Liver (tissue), 7 donors: ENCODE measurements at regions not wholly inside any gene's neighbourhood (a gene's known extent, or its start where the extent isn't known, plus 50 kb on each side); places are given as distances from the start of the nearest gene placed in this dataset.
A peak's percentile ranks its signal among the peaks of the same experiment; 100 is the strongest.

ENCODE experiments used
- DNase-seq: peaks from one replicate; pipeline ENCODE4 v3.0.0-alpha.2; 2017; ENCODE audit warnings: low spot score
- H3K27ac ChIP-seq, 2 donors: one replicate each; pipeline ENCODE4 v1.7.0; 2013; ENCODE audit warnings: inconsistent platforms in 2 of 2, low read length in 2 of 2, control low read depth in 1 of 2, low read depth in 1 of 2, mild to moderate bottlenecking in 1 of 2
- H3K27me3 ChIP-seq, 4 donors: one replicate each; pipeline versions ENCODE4 v1.6.1 to v1.7.0; 2013; ENCODE audit warnings: low read length in 3 of 4, inconsistent platforms in 1 of 4, mild to moderate bottlenecking in 1 of 4, moderate library complexity in 1 of 4; ENCODE audit not compliant: control insufficient read depth in 4 of 4, insufficient read depth in 4 of 4
- H3K36me3 ChIP-seq, 4 donors: one replicate each; pipeline versions ENCODE4 v1.6.1 to v1.7.0; 2013; ENCODE audit warnings: low read length in 3 of 4, mild to moderate bottlenecking in 3 of 4, low read depth in 1 of 4, moderate library complexity in 1 of 4; ENCODE audit not compliant: control insufficient read depth in 4 of 4, insufficient read depth in 3 of 4
- H3K4me1 ChIP-seq, 4 donors: one replicate each; pipeline versions ENCODE4 v1.6.1 to v1.7.0; 2013; ENCODE audit warnings: low read length in 3 of 4, mild to moderate bottlenecking in 3 of 4, moderate library complexity in 1 of 4; ENCODE audit not compliant: control insufficient read depth in 4 of 4, insufficient read depth in 4 of 4
- H3K4me3 ChIP-seq, 3 donors: one replicate each; pipeline versions ENCODE4 v1.6.1 to v1.7.0; 2013; ENCODE audit warnings: low read length in 3 of 3, control low read depth in 1 of 3, low read depth in 1 of 3, mild to moderate bottlenecking in 1 of 3
- H3K9ac ChIP-seq, 2 donors: one replicate each; pipeline ENCODE4 v1.7.0; 2013; ENCODE audit warnings: low read length in 2 of 2, mild to moderate bottlenecking in 2 of 2, moderate library complexity in 2 of 2, control low read depth in 1 of 2, low read depth in 1 of 2
- H3K9me3 ChIP-seq, 4 donors: one replicate each; pipeline versions ENCODE4 v1.6.1 to v1.7.0; 2013; ENCODE audit warnings: low read length in 3 of 4; ENCODE audit not compliant: control insufficient read depth in 4 of 4
- EGR1 ChIP-seq, 2 donors: IDR thresholded peaks; 2 replicates each; pipeline ENCODE4 v1.6.1; 2016 to 2018; ENCODE audit warnings: antibody characterized with exemption in 2 of 2, low read depth in 2 of 2
- FOXA1 ChIP-seq: IDR thresholded peaks from 2 replicates; pipeline ENCODE4 v1.6.1; 2016; ENCODE audit warnings: antibody characterized with exemption
- GABPA ChIP-seq, 2 donors: IDR thresholded peaks in 1 of 2; conservative IDR thresholded peaks in 1 of 2; 2 replicates each; pipeline ENCODE4 v1.6.1; 2016; ENCODE audit warnings: antibody characterized with exemption in 2 of 2, mild to moderate bottlenecking in 1 of 2, moderate library complexity in 1 of 2
- HNF4A ChIP-seq, 2 donors: conservative IDR thresholded peaks; 2 replicates each; pipeline ENCODE4 v1.6.1; 2016; ENCODE audit warnings: antibody characterized with exemption in 2 of 2, mild to moderate bottlenecking in 2 of 2
- HNF4G ChIP-seq: IDR thresholded peaks from 2 replicates; pipeline ENCODE4 v1.6.1; 2016; ENCODE audit warnings: antibody characterized with exemption
- NR2F2 ChIP-seq: IDR thresholded peaks from 2 replicates; pipeline ENCODE4 v1.6.1; 2016; ENCODE audit warnings: antibody characterized with exemption
- RAD21 ChIP-seq, 2 donors: IDR thresholded peaks; 2 replicates each; pipeline ENCODE4 v1.6.1; 2016; ENCODE audit warnings: antibody characterized with exemption in 2 of 2, mild to moderate bottlenecking in 2 of 2
- SP1 ChIP-seq: IDR thresholded peaks from 2 replicates; pipeline ENCODE4 v1.6.1; 2018; ENCODE audit warnings: antibody characterized with exemption, mild to moderate bottlenecking
- TAF1 ChIP-seq: conservative IDR thresholded peaks from 2 replicates; pipeline ENCODE4 v1.6.1; 2016; ENCODE audit warnings: antibody characterized with exemption, mild to moderate bottlenecking
- YY1 ChIP-seq: IDR thresholded peaks from 2 replicates; pipeline ENCODE4 v1.6.1; 2016; ENCODE audit warnings: antibody characterized with exemption, mild to moderate bottlenecking
- ZBTB33 ChIP-seq: IDR thresholded peaks from 2 replicates; pipeline ENCODE4 v1.6.1; 2016; ENCODE audit warnings: antibody characterized with exemption
- WGBS: extraction: QIAGEN DNeasy Blood & Tissue Kit; methylation state at CpG from one replicate; pipeline ENCODE4 v1.1.7; 2013; 5-methylcytosine and 5-hydroxymethylcytosine counted together
- TF ChIP-seq, protein P1 (sequence below): IDR thresholded peaks from 2 replicates; pipeline ENCODE4 v1.6.1; 2016; ENCODE audit warnings: antibody characterized with exemption, mild to moderate bottlenecking
- TF ChIP-seq, protein P2 (sequence below): IDR thresholded peaks from 2 replicates; pipeline ENCODE4 v1.6.1; 2016; ENCODE audit warnings: antibody characterized with exemption
- TF ChIP-seq, protein P3 (sequence below): IDR thresholded peaks from 2 replicates; pipeline ENCODE4 v1.6.1; 2016; ENCODE audit warnings: antibody characterized with exemption
- donor health status: healthy.
- donor health status: healthy.
- donor health status: healthy.
- donor health status: healthy.

DNA sequence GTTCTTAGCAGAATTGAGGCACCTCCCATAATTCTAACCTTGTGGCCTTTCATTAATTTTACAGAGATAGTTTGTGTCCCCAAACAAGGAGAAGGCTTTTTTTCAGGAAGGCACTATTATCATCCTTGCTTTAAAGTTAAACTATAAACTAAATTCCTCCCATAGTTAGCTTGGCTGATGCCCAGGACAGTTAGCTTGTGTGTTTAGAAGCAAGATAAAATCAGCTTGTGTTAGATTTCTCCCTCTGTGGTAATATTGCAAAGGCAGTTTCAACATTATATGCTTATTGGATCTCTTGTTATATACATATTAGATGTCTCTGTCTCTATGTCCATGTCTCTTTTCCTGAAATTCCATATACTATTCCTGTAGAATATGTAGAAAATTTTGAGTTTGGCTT lies 342.7 kb downstream of the TBC1D4 start:
- TF ChIP-seq RAD21 (IDR thresholded peaks at IDR 0.05) (no peak), TAF1 (no peak), EGR1 (IDR thresholded peaks at IDR 0.05; ENCODE audit: low read depth in 2 of 2) (no peak), FOXA1 (no peak)
- TF ChIP-seq, protein P1, sequence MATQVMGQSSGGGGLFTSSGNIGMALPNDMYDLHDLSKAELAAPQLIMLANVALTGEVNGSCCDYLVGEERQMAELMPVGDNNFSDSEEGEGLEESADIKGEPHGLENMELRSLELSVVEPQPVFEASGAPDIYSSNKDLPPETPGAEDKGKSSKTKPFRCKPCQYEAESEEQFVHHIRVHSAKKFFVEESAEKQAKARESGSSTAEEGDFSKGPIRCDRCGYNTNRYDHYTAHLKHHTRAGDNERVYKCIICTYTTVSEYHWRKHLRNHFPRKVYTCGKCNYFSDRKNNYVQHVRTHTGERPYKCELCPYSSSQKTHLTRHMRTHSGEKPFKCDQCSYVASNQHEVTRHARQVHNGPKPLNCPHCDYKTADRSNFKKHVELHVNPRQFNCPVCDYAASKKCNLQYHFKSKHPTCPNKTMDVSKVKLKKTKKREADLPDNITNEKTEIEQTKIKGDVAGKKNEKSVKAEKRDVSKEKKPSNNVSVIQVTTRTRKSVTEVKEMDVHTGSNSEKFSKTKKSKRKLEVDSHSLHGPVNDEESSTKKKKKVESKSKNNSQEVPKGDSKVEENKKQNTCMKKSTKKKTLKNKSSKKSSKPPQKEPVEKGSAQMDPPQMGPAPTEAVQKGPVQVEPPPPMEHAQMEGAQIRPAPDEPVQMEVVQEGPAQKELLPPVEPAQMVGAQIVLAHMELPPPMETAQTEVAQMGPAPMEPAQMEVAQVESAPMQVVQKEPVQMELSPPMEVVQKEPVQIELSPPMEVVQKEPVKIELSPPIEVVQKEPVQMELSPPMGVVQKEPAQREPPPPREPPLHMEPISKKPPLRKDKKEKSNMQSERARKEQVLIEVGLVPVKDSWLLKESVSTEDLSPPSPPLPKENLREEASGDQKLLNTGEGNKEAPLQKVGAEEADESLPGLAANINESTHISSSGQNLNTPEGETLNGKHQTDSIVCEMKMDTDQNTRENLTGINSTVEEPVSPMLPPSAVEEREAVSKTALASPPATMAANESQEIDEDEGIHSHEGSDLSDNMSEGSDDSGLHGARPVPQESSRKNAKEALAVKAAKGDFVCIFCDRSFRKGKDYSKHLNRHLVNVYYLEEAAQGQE = no peak
- peaks cover 0 to 14% (median 7%) of the 10 kb centered on the region in 4 donors for H3K9me3 ChIP-seq
- DNase-seq = no peak

DNA sequence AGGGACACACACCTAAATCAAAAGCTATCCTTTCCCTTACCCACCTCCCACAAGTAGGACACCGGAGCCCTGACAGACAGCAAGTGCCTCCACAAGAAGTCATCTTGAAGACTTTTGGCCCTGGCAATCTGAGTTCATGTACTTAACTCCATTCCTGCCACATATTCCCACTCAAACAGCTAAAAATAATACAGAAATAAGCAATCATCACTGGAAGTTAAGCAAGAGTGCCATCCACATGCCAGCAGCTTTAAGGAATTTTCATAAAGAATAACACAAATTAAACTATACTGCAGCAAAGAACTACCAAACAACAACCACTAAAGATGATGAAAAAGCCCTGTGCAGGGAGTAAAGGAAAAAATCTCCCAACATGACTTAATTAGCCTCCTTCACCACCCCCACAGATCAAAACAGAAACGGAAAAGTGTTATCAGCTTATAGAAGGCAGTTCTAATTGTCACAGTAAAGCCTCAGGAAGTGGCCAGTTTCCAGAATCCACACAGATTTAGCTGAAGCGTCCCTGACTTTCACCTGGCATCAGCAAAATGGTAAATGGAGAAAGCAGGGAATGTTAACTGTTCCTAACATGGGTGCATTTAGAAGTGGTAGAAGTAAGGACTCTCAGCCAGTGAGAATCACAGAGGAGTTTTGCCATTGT lies 343.9 kb downstream of the TBC1D4 start:
- peak overlapping the region in 1 of 3 donors; percentile 35 for H3K4me3 ChIP-seq
- no peak overlapping the region for H3K9ac ChIP-seq
- WGBS = 65% methylated on average over 3 of the region's 3 CpGs
- no peak for DNase-seq
- H3K27me3 ChIP-seq = no peaks in the 10 kb centered on the region
- no peaks in the 10 kb centered on the region for H3K4me1 ChIP-seq
- H3K9me3 ChIP-seq = peaks cover 0 to 14% (median 7%) of the 10 kb centered on the region in 4 donors
- TF ChIP-seq TAF1 (no peak), SP1 (no peak)
- H3K27ac ChIP-seq = no peak overlapping the region
- no peaks in the 10 kb centered on the region for H3K36me3 ChIP-seq

More for the DNA sequence above, 342.7 kb downstream of the TBC1D4 start:
- Histone ChIP-seq H3K4me3 (no peak overlapping the region), H3K27ac (no peak overlapping the region), H3K27me3 (no peaks in the 10 kb centered on the region), H3K4me1 (no peaks in the 10 kb centered on the region), H3K9ac (no peak overlapping the region), H3K36me3 (no peaks in the 10 kb centered on the region)

DNA sequence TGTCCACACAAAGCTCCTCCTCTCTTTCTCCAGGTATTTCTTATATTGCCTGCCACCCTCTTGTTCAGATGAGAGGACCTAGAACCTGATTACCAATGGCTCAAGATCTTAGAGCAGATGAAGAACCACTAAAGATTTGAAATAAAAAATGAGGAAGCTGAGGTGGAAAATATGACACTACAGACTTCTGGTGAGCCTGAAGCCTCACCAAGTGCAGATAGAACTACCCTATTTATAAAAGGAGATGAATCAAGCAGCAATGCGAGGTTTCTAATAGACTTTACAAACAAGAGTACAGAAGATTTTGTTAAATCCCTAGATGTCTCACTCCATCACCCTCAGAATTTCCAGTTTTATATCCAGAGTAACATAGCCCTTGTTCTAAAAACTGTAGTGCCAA lies 345.8 kb downstream of the TBC1D4 start:
- no peak for TF ChIP-seq HNF4A (conservative IDR thresholded peaks at IDR 0.05)
- TF ChIP-seq GABPA (IDR thresholded peaks at IDR 0.05 in 1 of 2, conservative IDR thresholded peaks at IDR 0.05 in 1 of 2) = no peak
- TF ChIP-seq EGR1 (IDR thresholded peaks at IDR 0.05; ENCODE audit: low read depth in 2 of 2) = no peak
- TF ChIP-seq, protein P2, sequence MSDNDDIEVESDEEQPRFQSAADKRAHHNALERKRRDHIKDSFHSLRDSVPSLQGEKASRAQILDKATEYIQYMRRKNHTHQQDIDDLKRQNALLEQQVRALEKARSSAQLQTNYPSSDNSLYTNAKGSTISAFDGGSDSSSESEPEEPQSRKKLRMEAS = no peak
- TF ChIP-seq RAD21 (IDR thresholded peaks at IDR 0.05) = no peak
- TF ChIP-seq YY1 = no peak
- no peak for TF ChIP-seq TAF1
- TF ChIP-seq NR2F2 = no peak
- TF ChIP-seq HNF4G = no peak
- no peak for TF ChIP-seq ZBTB33
- TF ChIP-seq, protein P3, sequence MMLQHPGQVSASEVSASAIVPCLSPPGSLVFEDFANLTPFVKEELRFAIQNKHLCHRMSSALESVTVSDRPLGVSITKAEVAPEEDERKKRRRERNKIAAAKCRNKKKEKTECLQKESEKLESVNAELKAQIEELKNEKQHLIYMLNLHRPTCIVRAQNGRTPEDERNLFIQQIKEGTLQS = no peak
- DNase-seq = no peak
- Histone ChIP-seq H3K4me3 (no peak overlapping the region), H3K9me3 (peaks cover 0 to 14% (median 7%) of the 10 kb centered on the region in 4 donors), H3K4me1 (no peaks in the 10 kb centered on the region), H3K27ac (no peak overlapping the region), H3K9ac (no peak overlapping the region), H3K27me3 (no peaks in the 10 kb centered on the region), H3K36me3 (no peaks in the 10 kb centered on the region)
- 55% methylated on average over 1 of the region's 1 CpG for WGBS
